GM23338 (cell line): ENCODE measurements at regions not wholly inside any gene's neighbourhood (a gene's known extent, or its start where the extent isn't known, plus 50 kb on each side); places are given as distances from the start of the nearest gene placed in this dataset.

ENCODE experiments used
- ATAC-seq: fragments of 200-7000 bp; cut with Tn5 transposase; 3 replicates; pipeline ENCODE4 v1.9.1; 2020
- DNase-seq: peaks from one replicate; pipeline ENCODE4 v3.0.0-alpha.2; 2015; ENCODE audit warnings: low spot score
- H2AFZ ChIP-seq: fragments of 200-600 bp; sonication (generic); 2 replicates; pipeline ENCODE4 v1.8.0; 2016; ENCODE audit warnings: antibody characterized with exemption, mild to moderate bottlenecking, moderate library complexity
- H3F3A ChIP-seq: fragments of 200-600 bp; sonication (generic); replicated peaks from 2 replicates; pipeline ENCODE4 v1.8.0; 2017; ENCODE audit warnings: antibody characterized with exemption, mixed run types, low read depth
- H3K27ac ChIP-seq: fragments of 200-600 bp; sonication (generic); 2 replicates; pipeline ENCODE4 v1.6.1; 2016; ENCODE audit warnings: low read depth
- H3K27me3 ChIP-seq: fragments of 200-600 bp; sonication (generic); 2 replicates; pipeline ENCODE4 v1.8.0; 2016; ENCODE audit warnings: mild to moderate bottlenecking, mixed run types, moderate library complexity; ENCODE audit not compliant: insufficient read depth
- H3K36me3 ChIP-seq: fragments of 200-600 bp; sonication (generic); 2 replicates; pipeline ENCODE4 v1.8.0; 2016; ENCODE audit warnings: mild to moderate bottlenecking; ENCODE audit not compliant: insufficient read depth
- H3K4me1 ChIP-seq: fragments of 200-600 bp; sonication (generic); 2 replicates; pipeline ENCODE4 v1.8.0; 2016; ENCODE audit warnings: mild to moderate bottlenecking, moderate library complexity; ENCODE audit not compliant: insufficient read depth
- H3K4me2 ChIP-seq: fragments of 200-600 bp; sonication (generic); 2 replicates; pipeline ENCODE4 v1.7.1; 2017; ENCODE audit warnings: mixed run types
- H3K4me3 ChIP-seq: fragments of 200-600 bp; sonication (generic); 2 replicates; pipeline ENCODE4 v1.6.1; 2016; ENCODE audit warnings: mixed run types
- H3K79me2 ChIP-seq: fragments of 200-600 bp; sonication (generic); replicated peaks from 2 replicates; pipeline ENCODE4 v1.8.0; 2017; ENCODE audit warnings: mild to moderate bottlenecking; ENCODE audit not compliant: insufficient read depth
- H3K9me2 ChIP-seq: fragments of 200-600 bp; sonication (generic); 2 replicates; pipeline ENCODE4 v1.8.0; 2017; ENCODE audit not compliant: insufficient read depth
- H4K20me1 ChIP-seq: fragments of 200-600 bp; sonication (generic); replicated peaks from 2 replicates; pipeline ENCODE4 v1.8.0; 2017; ENCODE audit warnings: mild to moderate bottlenecking; ENCODE audit not compliant: insufficient read depth
- H3K27ac Mint-ChIP-seq: 2 replicates; pipeline ENCODE4 v1.8.0; 2020; ENCODE audit warnings: inconsistent platforms, mild to moderate bottlenecking, moderate library complexity, mixed read lengths
- H3K27me3 Mint-ChIP-seq: 3 replicates; pipeline ENCODE4 v1.8.0; 2022; ENCODE audit warnings: low read depth, mild to moderate bottlenecking, moderate library complexity, mixed read lengths, inconsistent platforms; ENCODE audit not compliant: insufficient read depth, poor library complexity
- H3K36me3 Mint-ChIP-seq: 3 replicates; pipeline ENCODE4 v1.8.0; 2021; ENCODE audit warnings: low read depth, mild to moderate bottlenecking, inconsistent platforms, moderate library complexity, mixed read lengths
- H3K4me1 Mint-ChIP-seq: 3 replicates; pipeline ENCODE4 v1.8.0; 2020; ENCODE audit warnings: mild to moderate bottlenecking, inconsistent platforms, mixed read lengths
- H3K4me3 Mint-ChIP-seq: 3 replicates; pipeline ENCODE4 v1.8.0; 2021; ENCODE audit warnings: moderate library complexity, mild to moderate bottlenecking, inconsistent platforms, mixed read lengths
- H3K9me3 Mint-ChIP-seq: 3 replicates; pipeline ENCODE4 v1.8.0; 2020; ENCODE audit warnings: moderate library complexity, mild to moderate bottlenecking, inconsistent platforms, mixed read lengths
- CREB1 ChIP-seq: fragments of 250-450 bp; sonication (Bioruptor Pico); IDR thresholded peaks from 2 replicates; pipeline ENCODE4 v1.5.0; 2020; ENCODE audit warnings: low read depth, mild to moderate bottlenecking, moderate library complexity
- ETS1 ChIP-seq: IDR thresholded peaks from 2 replicates; pipeline ENCODE4 v1.6.1; 2016; ENCODE audit warnings: antibody characterized with exemption
- EZH2 ChIP-seq: fragments of 200-600 bp; sonication (generic); IDR thresholded peaks from one replicate; pipeline ENCODE4 v1.8.0; 2017; ENCODE audit warnings: antibody characterized with exemption, mild to moderate bottlenecking, low read depth; ENCODE audit not compliant: unreplicated experiment
- EZH2phosphoT487 ChIP-seq: fragments of 200-600 bp; sonication (generic); IDR thresholded peaks from one replicate; pipeline ENCODE4 v1.8.1; 2018; ENCODE audit warnings: antibody characterized with exemption; ENCODE audit not compliant: unreplicated experiment
- JUNB ChIP-seq: IDR thresholded peaks from one replicate; pipeline ENCODE4 v1.6.1; 2016; ENCODE audit warnings: antibody characterized with exemption; ENCODE audit not compliant: unreplicated experiment
- POLR2AphosphoS5 ChIP-seq: IDR thresholded peaks from 2 replicates; pipeline ENCODE4 v1.6.1; 2016; ENCODE audit warnings: antibody characterized with exemption, low read depth
- STAT1 ChIP-seq: IDR thresholded peaks from one replicate; pipeline ENCODE4 v1.6.1; 2016; ENCODE audit warnings: antibody characterized with exemption; ENCODE audit not compliant: unreplicated experiment
- ZNF114 ChIP-seq: fragments of 250-450 bp; sonication (Bioruptor Pico); IDR thresholded peaks from 2 replicates; pipeline ENCODE4 v1.5.0; 2020; ENCODE audit warnings: mild to moderate bottlenecking, moderate library complexity
- ZNF331 ChIP-seq: fragments of 250-450 bp; sonication (Bioruptor Pico); IDR thresholded peaks from 2 replicates; pipeline ENCODE4 v1.5.0; 2020; ENCODE audit warnings: low read depth, mild to moderate bottlenecking, moderate library complexity
- ZNF462 ChIP-seq: fragments of 250-450 bp; sonication (Bioruptor Pico); IDR thresholded peaks from 2 replicates; pipeline ENCODE4 v1.5.0; 2020; ENCODE audit warnings: mild to moderate bottlenecking, moderate library complexity
- TF ChIP-seq, protein P1 (sequence below), 2 experiments: fragments of 200-600 bp in 1 of 2; sonication (generic) in 1 of 2; conservative IDR thresholded peaks; 2 replicates each; pipeline versions ENCODE4 v1.5.1 to v1.6.1; 2016 to 2017; ENCODE audit warnings: antibody characterized with exemption in 2 of 2, low read depth in 2 of 2, mild to moderate bottlenecking in 2 of 2, moderate library complexity in 1 of 2
- TF ChIP-seq, protein P2 (sequence below): IDR thresholded peaks from one replicate; pipeline ENCODE4 v1.6.1; 2018; ENCODE audit warnings: antibody characterized with exemption; ENCODE audit not compliant: unreplicated experiment

DNA sequence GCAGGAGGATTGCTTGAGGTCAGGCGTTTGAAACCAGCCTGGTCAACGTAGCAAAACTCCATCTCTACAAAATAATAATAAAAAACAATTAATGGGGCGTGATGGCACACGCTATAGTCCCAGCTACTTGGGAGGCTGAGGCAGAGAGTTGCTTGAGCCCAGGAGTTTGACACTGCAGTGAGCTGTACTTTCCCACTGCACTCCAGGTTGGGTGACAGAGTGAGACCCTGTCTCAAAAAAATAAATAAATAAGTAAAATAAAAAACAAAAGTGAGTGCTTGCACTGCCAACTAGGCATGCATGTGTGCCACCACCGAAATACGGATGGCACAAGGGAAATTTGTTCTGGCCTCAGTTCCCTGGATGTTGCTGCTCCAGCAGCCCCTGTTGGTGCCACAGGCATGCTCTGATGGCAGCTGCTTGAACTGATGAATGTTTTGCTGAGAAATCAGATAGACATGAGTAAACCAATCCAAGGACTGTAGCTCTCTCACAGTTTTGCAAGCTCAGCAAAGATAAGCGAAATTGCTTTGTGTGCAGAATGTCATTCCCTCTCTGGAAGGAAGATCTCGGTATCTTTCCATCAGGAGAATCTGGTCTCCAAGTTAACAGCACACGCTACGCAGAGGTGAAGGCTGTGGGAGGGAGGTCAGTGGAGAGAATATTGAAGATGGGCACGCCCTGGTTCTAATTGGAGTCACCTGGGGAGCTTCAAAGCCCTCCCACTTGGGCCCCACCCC lies 188.0 kb upstream of the SLC24A3 start:
- no peaks in the 10 kb centered on the region for H3F3A ChIP-seq
- no peaks in the 10 kb centered on the region for H3K36me3 Mint-ChIP-seq
- DNase-seq (no peak), ATAC-seq (no peak)
- no peaks in the 10 kb centered on the region for H3K36me3 ChIP-seq
- H3K9me2 ChIP-seq: no peaks in the 10 kb centered on the region
- no peaks in the 10 kb centered on the region for H4K20me1 ChIP-seq
- no peaks in the 10 kb centered on the region for H3K27me3 ChIP-seq
- H3K4me1 ChIP-seq: no peaks in the 10 kb centered on the region
- H3K27ac Mint-ChIP-seq: no peak overlapping the region
- H3K79me2 ChIP-seq: no peaks in the 10 kb centered on the region
- H3K27me3 Mint-ChIP-seq: peaks cover 4% of the 10 kb centered on the region
- H3K4me3 Mint-ChIP-seq: no peak overlapping the region
- H3K4me2 ChIP-seq: no peak overlapping the region
- no peak overlapping the region for H2AFZ ChIP-seq
- H3K27ac ChIP-seq: no peak overlapping the region
- TF ChIP-seq, protein P1, sequence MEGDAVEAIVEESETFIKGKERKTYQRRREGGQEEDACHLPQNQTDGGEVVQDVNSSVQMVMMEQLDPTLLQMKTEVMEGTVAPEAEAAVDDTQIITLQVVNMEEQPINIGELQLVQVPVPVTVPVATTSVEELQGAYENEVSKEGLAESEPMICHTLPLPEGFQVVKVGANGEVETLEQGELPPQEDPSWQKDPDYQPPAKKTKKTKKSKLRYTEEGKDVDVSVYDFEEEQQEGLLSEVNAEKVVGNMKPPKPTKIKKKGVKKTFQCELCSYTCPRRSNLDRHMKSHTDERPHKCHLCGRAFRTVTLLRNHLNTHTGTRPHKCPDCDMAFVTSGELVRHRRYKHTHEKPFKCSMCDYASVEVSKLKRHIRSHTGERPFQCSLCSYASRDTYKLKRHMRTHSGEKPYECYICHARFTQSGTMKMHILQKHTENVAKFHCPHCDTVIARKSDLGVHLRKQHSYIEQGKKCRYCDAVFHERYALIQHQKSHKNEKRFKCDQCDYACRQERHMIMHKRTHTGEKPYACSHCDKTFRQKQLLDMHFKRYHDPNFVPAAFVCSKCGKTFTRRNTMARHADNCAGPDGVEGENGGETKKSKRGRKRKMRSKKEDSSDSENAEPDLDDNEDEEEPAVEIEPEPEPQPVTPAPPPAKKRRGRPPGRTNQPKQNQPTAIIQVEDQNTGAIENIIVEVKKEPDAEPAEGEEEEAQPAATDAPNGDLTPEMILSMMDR (conservative IDR thresholded peaks at IDR 0.05; ENCODE audit: low read depth in 2 of 2): no peak
- TF ChIP-seq EZH2phosphoT487 (no peak), EZH2 (no peak), CREB1 (CRISPR knock-in tag) (no peak), ETS1 (no peak), ZNF462 (CRISPR knock-in tag) (no peak), ZNF331 (CRISPR knock-in tag) (no peak), POLR2AphosphoS5 (no peak), JUNB (no peak), STAT1 (no peak), ZNF114 (CRISPR knock-in tag) (no peak)
- TF ChIP-seq, protein P2, sequence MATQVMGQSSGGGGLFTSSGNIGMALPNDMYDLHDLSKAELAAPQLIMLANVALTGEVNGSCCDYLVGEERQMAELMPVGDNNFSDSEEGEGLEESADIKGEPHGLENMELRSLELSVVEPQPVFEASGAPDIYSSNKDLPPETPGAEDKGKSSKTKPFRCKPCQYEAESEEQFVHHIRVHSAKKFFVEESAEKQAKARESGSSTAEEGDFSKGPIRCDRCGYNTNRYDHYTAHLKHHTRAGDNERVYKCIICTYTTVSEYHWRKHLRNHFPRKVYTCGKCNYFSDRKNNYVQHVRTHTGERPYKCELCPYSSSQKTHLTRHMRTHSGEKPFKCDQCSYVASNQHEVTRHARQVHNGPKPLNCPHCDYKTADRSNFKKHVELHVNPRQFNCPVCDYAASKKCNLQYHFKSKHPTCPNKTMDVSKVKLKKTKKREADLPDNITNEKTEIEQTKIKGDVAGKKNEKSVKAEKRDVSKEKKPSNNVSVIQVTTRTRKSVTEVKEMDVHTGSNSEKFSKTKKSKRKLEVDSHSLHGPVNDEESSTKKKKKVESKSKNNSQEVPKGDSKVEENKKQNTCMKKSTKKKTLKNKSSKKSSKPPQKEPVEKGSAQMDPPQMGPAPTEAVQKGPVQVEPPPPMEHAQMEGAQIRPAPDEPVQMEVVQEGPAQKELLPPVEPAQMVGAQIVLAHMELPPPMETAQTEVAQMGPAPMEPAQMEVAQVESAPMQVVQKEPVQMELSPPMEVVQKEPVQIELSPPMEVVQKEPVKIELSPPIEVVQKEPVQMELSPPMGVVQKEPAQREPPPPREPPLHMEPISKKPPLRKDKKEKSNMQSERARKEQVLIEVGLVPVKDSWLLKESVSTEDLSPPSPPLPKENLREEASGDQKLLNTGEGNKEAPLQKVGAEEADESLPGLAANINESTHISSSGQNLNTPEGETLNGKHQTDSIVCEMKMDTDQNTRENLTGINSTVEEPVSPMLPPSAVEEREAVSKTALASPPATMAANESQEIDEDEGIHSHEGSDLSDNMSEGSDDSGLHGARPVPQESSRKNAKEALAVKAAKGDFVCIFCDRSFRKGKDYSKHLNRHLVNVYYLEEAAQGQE: no peak
- H3K9me3 Mint-ChIP-seq: no peaks in the 10 kb centered on the region
- H3K4me1 Mint-ChIP-seq: no peaks in the 10 kb centered on the region
- H3K4me3 ChIP-seq: no peak overlapping the region
